ENCODE measurements at regions not wholly inside any gene's neighbourhood (a gene's known extent, or its start where the extent isn't known, plus 50 kb on each side); places are given as distances from the start of the nearest gene placed in this dataset.

DNA sequence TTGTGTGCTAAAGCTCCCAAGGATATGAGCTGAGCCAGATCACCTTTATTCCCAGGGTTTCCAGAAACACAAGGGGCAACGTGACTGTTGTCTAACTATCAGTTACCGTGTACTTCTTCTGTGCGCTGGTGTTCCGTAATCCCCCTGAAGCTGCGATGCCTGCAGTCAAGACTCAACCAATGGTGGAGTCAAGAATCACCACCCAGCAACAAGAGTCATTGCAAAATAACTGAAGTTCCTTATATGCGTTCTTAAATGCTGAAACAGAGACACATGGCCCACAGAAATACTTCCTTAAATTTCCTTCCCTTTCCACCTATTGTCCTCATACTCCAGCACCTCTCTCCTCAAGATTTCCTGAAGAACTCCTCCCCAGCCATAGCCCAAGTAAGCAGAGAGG lies 200.2 kb downstream of the KATNAL1 start:
- DNase-seq: no peak

DNA sequence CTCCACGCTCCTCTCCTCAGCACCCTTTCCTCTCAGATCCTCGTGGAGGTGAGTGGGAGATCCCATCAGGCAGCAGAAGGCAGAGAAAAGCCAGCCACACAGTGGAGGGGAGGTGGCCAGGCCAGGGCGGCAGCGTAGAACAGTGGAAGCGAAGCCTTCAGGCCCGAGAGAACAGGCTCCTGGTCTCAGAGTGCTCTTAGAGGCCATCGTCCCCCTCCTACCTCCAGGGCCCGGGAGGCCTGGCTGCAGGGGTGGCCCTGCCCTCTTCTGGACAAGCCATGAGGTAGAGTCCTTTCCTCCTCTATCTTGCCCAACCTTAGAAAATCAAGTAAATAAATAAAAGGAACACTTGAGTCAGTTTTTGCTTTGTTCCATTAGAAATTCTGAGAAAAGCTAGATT lies 202.0 kb downstream of the KATNAL1 start:
- DNase-seq: no peak

DNA sequence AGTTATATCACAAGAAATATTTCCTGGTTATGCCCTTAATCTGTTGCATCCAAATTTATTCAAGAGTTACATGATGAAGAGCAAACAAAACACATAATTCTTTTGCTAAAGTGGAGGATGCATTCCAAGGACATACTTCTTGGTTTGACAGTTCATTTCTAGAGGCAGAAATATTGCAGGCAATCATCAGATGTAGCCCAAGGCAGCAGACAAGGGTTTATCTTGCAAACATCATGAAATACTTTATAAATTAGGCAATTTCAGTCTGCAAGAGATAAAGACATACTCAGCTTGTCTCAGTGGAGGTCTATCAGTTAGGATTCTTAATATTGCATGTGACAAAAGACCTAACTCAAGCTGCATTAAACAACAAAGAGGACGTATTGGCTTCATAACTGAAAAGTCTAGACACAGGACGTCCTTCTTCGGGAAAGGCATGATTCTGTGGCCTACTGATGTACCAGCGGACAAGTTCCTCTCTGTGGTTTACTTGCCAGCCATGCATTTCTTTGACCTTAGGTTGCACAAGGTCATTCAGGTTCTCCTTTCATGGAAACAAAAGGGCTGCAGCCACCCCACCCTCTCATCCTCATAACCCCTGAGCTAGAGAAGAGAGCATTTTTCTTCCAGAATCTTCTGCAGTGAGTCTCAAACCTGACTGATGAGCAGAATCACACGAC lies 204.1 kb downstream of the KATNAL1 start:
- DNase-seq: no peak

DNA sequence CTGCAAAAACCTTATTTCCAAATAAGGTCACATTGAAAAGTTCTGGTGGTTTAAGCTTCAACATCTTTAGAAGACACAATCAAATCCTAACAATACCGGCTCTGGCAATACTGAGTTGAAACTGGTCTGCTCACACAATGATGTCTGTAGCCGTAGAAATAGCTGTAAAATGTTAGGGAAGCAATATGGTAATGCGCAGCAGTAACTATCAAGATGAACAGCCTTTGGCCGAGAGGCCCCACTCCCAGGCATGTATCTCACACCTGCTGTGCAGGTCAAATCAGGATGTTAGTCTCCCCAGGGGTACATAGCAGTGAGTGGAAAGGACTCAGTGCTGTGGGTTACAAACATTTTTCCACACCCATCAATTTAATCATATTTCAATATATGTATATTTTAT lies 207.1 kb downstream of the KATNAL1 start:
- no peak for DNase-seq

DNA sequence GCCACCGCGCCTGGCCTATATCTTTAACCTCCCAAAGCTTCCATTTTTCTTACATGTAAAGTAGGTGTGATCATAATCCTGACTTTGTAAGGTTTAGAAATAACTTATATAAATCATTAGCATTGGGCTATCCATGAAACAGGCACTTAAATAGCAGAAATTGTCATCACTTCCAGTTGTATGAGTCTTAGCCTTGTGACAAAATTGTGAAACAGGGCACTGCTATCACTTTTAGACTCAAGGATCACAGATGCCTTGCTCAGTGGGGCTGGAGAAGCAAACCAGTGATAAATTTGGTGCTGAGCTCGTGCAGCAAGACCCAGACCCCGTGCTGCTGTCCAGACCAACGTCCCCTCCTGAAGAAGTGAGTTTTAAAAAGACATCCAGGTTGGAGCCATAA lies 209.7 kb downstream of the KATNAL1 start:
- DNase-seq: no peak

DNA sequence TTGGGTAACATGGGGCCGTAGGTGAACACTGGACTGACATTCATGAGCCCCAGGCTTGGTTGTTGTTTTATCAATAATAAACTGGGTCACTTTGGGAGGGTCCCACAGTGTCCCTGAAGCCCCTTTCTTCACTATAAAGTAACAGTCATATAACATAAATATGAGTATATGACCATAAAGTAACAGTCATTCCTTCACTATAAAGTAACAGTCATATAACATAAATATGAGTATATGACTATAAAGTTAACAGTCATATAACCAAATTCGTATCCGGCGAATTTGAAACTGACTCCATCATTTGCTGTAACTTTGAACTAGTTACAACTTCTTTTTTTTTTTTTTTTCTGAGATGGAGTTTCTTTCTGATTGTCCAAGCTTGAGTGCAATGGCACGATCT lies 210.3 kb downstream of the KATNAL1 start:
- DNase-seq: no peak

DNA sequence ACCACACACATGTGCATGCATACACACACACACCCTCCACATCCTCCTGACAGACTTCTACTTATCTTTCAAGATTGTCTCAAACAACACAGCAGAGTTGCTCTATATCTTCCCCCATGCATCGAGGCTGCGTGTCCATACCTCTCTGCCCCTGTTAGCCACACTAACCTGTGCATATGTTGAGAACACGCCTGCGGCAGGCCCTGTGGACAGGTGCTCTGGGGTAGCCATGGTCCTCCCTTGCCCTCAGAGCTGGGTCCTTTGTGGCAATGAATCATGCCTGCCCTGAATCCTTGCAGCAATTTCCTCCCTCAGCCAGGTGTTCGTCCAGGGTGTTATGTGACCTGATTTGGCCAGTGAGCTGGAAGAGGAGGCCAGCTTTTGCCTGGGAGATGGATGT lies 213.3 kb downstream of the KATNAL1 start:
- no peak for DNase-seq

DNA sequence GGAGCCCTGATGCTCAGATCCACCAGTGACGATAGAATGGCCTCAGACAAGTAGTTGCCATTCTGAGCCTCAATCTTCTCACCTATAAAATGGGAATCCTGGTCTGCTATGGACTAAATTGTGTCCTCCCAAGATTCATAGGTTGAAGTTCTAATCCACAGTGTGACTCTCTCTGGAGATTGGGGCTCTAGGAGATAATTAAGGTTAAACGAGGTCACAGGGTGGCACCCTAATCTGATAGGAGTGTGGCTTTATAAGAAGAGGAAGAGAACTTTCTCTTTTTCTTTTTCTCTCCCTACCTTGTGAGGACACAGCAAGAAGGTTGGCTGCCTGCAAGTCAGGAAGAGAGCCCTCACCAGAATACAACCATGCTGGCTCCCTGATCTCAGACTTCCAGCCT lies 214.1 kb downstream of the KATNAL1 start:
- no peak for DNase-seq

DNA sequence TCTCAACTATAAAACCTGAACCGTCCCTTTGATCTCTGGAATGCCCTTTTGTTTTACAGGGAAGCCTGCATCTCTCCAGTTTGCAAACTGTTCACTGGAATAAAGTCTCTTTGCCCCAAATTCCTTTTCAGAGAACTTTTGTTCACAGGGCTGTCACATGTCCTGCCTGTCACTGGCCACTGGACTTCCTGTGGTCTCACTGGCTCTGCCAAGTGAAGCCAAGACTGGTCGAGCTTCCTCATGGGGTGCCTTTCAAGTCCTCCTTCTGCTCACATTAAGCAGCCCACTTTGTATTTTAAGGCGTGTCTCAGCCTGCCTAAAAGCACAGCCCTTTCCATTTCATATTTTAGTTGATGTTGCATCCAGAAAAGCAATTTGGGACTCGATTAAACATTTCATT lies 215.7 kb downstream of the KATNAL1 start:
- DNase-seq: no peak

DNA sequence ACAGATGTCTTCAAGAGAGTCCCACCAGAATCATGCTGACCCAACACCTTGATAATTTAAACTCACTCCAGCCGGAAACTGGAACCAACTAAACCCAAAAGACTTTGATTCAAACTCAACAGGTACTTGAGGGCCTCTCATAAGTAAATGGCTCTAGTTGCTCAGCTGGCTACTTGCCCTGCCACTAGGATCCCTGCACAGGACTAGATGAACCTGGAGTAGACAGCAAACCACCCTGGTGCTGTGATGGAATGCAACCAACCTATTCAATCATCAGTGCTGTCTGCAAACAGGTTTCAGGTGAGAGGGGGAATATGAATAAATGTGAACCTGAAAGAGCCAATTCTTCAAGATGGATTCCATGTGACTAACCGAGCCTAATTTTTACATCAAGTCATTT lies 216.3 kb downstream of the KATNAL1 start:
- no peak for DNase-seq

DNA sequence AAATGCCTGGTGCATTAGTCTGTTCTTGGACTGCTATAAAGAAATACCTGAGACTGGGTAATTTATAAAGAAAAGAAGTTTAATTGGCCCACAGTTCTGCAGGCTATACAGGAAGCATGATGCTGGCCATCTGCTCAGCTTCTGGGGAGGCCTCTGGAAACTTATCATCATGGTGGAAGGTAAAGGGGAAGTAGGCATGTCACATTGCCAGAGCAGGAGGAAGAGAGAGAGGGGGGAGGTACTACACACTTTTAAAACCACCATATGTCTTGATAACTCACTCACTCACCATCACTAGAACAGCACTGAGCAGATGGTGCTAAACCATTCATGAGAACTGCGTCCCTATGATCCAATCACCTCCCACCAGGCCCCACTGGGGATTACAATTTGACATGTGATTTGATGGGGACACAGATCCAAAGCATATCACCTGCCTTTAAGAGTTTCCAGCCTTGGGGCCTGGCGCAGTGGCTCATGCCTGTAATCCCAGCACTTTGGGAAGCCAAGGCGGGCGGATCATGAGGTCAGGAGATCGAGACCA lies 219.0 kb downstream of the KATNAL1 start:
- DNase-seq: no peak

DNA sequence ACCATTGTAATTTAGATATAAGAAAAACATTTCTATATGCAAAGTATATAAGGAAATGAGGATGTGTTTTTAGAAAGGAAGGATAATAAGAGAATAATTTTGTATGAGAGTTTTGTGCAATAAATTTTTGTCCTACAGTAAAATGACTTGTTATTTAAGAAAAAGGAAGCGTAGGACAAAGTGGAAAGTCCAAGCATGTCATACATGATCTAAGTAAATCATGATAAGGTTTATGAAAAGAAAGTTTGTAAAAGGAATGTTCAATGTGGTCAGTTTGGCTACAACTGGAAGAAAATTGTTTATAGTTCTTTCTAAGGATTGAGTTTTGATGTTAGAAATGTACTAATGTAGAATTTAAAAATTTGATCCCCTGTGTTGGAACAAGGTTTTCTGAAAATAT lies 222.3 kb downstream of the KATNAL1 start:
- no peak for DNase-seq

DNA sequence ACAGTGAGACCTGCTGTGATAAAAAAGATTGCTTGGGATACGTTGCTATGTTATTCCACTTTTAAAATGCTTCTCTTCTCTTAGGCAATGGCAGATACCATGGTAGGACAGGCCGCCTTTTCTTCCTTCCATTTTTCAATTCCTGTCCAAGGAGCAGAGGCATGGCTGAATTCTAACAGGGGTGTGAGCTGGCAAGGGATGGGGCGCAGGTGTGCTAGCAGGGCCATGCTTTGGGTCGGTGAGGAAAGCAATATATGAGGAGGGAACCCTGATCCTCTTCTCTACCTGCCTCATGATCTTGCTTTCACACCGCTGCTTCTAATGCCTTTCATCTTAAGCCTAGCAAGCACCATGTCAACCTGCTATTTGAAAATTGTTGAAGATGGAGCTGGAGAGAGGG lies 225.0 kb downstream of the KATNAL1 start:
- DNase-seq: no peak

DNA sequence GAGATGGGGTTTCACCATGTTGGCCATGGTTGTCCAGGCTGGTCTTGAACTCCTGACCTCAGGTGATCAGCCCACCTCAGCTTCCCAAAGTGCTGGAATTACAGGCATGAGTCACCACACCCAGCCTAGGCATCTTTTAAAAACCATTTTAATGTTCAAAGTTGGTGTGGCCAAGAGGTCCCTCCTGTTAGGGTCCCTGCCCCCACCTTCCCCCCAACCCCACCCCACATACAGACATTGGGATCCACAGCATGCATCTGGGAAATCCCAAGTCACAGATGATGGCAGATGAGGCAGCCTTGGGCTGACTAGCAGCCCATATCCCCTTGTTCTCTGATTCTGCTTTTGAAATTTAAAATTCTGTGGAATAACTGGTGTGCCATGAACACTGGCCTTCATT lies 226.0 kb downstream of the KATNAL1 start:
- DNase-seq: no peak

DNA sequence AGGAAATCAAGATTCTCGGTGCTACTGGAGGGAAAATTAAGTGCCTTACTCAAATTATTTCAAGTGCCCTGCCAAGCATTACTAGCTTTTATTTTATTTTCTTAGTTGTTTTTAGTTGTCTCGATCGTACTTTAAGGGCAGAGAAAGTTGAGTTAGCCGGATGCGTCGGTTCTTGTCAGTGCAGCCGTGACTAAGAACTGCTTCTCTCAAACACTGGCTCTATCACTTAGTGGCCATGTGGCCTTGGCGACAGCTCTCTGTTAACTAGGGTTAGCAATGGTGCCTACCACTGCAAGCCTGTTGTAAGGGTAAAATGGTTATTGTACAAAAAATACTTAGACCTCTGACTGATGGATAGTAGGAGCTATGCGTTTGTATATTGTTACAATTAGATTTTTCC lies 227.8 kb downstream of the KATNAL1 start:
- no peak for DNase-seq

DNA sequence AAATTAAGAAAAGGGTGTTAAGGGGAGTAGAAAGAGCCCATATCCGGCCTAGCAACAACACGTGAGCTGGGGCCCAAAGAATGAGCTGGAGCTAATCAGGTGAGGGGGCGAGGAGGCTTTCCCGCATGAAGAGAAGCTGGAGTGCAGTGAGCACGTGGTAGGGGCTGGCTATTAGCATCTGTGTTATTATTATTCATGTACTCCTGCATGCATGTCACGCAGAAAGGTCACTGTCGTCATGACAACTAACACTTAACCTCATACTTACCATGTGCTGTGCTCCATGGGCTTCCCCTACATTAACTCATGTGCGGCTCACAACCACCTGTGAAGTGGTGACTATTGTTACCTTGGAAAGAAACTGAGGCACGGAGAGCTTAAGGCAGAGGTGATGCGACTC lies 227.6 kb upstream of the UBL3 start:
- DNase-seq: no peak

DNA sequence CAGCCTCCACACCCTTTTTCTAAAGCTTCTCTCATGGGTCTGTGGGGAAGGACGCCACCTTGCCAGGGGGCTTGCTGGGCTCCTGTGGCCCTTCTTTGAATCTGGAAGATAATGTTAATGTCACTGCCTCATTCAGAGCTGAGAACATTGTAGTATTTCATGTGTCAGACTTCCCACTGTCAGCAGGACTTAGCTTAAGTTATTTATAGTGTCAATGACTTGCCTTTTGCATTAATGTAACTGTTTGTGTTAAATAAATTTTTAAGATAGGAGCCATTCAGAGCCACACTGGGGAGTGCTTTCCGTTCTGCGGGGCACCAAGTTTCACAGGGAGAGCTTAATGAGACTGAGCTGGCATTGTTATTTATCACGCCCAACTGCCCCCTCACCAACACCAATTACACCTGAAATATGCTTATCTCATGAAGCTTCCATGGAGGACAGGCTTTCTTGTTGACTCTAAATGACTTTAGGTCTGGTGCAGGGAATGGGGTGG lies 226.9 kb upstream of the UBL3 start:
- no peak for DNase-seq

DNA sequence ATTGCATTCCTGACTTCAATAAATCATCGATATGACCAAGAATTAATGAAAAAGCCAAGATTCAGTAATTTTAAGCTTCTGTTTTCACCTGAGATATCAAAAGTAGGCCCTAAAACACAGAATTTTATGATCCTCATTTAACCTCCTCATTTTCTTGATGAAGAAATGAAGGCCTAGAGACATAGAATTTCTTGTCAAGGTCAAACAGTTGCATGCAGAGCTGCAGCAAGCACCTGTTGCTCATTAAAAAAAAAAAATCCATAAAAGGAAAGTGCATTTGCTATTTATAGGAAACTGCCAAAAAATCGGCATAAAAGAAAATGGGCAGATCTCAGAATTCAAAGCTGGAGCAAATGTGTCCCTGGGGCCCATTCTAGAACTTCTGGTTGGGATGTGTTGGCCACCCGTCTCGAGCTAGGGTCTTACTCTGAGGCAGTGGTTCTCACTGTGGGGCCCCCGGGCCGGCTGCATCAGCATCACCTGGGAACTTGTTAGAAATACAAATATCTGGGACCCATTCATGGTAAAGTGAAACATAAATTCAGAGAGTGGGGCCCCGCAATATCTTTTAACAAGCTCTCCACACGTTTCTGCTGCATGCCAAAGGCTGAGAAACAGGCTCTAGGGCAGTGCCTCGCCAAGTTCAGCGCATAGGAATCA lies 224.7 kb upstream of the UBL3 start:
- DNase-seq: no peak

DNA sequence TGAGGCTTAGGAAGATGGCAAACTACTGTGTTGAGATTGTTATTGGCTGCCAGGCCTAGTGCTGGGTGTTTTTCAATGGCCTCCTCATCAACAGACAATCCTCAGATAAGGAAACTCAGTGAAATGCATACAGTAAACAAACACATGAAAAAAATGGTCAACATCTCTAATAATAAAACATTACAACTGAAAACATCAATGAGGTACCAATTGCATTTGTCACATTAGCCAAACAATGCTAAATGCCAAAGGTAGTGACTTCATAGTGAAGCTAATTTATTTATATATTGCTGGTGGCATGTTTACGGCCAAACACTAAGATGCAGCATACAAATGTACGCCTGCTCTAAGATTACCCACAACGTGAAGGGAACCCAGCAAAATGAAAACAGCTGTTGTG lies 224.0 kb upstream of the UBL3 start:
- no peak for DNase-seq

DNA sequence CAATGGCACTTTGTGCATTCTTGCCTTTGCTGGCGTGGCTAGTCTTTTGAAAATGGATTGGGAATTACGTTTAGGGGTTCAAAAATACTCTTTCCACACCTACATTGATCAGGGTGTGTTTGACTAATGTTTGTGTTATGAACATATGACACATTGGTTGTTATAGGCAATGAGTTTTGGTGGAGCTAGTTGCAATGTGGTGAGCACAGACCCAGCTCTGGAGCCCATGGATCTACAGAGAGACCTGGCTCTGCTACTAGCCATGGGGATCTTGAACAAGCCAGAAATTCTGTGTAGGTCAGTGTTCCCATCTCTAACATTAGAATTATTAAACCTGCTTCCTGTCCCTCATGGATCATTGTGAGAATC lies 222.4 kb upstream of the UBL3 start:
- DNase-seq: no peak

DNA sequence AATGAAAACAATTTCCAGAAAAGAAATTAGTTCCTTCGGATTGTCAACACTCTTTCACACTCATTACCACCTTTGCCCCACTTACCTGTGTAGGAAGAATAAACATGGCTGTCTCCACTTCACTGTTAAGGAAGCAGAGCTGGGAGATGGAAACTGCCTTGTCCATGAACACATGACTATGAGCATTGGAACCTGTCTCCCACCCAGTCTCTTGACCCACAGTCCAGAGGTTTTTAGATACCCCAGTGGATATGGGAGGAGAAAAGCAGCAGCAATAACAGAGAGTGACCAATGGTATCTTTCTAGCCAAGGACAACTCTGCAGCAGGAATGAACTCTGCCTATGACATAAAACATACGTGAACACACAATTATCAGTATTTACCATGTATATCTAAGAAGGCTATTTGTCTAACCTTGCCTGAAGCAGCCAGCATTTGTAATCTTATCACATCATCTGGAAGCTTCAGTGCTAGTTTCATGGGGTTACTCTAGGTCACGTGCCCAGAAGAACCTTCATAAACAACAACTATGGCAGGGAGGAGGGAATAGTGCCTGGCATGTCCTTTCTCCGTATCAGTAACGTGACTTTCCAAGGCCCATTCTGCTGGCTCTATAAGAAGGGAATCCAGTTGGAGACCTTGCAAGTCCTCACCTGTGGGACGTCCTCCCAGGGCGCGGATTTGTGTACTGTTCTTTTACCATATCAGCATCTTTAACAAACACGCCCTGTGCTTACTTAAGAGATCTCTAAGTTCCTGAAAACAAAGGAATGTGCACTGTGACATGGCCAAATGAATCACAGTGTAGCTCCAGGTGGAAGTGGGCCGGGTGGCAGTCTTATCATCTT lies 221.8 kb upstream of the UBL3 start:
- no peak for DNase-seq

DNA sequence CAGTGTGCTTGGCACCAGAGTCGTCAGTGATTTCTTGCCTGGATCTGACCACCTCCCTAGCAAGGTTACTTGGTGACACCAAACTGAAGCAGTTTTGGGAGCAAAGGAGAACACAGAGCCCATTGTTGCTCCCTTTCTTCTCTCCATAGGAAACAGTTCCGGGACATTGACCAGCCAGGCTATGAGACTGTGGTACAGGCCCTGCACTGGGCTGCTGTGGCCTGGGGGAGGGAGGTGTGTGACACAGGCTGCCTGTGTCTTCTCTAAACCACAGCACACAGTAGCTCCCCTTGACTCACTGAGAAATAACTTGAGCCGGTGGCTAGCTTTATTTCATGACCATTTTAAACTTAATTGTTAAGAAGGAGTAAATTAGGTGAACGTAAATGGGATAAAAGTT lies 214.8 kb upstream of the UBL3 start:
- DNase-seq: no peak

DNA sequence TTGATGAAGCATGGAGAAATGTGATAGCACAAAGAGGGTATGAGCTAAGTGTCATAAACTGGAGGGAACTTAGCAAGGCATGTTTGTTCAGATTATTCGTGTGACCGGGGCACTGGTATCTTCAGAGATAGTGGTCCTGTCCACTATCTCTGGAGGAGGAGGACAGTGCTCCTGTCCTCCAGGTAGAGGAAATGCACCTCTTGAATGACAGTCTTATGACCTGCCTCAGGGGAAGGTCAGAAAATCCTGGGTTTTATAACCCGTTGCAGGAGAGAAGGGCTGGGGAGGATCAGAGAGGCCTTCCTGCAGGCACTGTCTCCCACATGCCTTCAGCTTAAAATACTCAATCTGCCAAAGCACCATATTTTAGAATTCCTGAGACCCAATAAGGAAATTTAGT lies 213.5 kb upstream of the UBL3 start:
- DNase-seq: no peak

DNA sequence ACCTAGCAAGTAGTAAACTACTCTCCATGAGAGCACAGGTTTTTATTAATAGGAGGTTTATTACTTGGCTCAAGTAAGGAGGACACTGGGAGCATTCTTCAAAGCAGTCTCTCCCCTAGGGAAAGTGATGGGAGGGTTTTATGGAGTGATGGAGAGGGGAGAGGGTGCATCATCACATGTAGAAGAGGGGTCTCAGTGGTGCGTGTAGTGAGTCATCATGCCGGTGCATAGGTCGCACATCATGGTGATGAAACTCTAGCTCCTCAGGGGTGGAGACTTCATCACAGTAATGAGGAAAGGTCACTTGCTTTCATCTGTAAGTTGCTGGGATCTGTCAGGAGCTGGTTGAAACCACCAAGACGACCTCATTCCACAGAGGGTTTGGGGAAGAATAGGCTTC lies 210.8 kb upstream of the UBL3 start:
- no peak for DNase-seq

Measured in right forelimb (tissue), 1 donor.